ENCODE measurements at regions not wholly inside any gene's neighbourhood (a gene's known extent, or its start where the extent isn't known, plus 50 kb on each side); places are given as distances from the start of the nearest gene placed in this dataset.

DNA sequence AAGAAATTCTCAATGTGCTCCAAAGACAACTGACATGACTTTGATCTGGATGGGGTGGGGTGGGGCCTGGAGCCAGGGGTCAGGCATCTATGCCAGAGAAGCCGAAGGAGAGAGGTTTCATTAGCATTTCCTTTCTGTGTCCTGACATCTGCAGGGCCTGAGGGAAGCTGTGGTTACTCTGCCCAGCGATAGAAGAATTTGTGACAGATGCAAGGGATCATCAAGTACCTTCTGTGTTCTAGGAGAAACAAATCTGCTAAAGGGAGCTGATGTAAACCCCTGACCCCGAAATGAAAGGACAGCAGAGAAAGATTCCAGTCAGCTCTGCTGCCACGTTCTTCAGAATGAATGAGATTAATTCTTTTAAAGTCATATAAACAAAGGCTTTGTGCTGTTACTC is 335.7 kb downstream of the PRELID2 start:
- DNase-seq, result no peak

DNA sequence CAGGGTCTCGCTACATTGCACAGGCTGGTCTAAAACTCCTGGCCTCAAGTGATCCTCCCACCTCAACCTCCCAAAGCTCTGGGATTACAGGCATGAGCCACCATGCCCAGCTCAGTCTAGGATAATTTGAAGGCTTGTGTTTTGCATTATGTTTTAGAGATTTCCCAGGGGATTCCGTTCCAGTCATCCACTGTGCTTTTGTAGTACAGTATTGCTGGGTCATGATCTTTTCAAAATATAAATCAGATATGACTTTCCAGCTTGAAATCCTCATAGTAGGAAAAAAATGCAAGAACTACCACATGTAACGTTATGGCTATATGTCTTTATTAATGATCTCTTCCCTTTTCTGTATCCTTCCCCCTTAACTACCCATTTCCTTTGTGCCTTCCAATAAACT is 338.1 kb downstream of the PRELID2 start:
- DNase-seq, result no peak

DNA sequence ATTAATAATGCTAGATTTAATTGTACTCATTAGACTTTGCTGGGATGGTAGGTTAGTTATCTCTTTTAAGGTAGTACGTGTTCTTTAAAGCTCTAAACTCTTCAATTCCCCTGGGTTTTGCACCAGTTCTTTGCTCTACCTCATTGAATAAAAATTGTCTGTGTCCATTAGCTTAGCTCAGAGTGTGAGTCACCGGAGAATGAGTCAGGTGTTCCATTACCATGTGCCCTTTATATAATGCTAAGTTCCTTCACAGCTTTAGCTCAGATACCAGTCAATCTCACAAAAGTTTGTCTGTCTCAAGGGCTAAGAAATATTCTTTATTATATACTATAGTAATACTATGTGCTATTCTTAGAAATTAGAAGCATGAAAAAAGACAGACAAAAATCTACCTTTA is 339.4 kb downstream of the PRELID2 start:
- no peak for DNase-seq

DNA sequence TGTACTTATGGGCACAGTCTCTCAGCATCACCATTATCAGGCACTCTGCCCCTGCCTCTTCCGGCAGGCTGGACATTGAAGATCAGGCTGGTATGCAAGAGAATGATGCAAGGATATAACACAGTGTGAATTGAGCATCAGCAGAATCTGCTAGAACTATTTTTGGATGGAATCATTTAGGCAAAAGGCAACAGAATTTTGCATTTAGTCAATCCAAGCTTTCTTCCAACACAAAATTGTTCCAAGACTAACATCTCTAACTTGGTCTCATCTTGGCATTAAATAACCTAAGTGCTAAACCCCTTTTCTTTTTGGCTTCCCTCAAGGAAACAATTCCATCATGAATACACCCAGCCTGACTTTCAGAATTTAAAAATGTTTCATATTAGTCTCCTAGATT is 339.9 kb downstream of the PRELID2 start:
- DNase-seq, result no peak

DNA sequence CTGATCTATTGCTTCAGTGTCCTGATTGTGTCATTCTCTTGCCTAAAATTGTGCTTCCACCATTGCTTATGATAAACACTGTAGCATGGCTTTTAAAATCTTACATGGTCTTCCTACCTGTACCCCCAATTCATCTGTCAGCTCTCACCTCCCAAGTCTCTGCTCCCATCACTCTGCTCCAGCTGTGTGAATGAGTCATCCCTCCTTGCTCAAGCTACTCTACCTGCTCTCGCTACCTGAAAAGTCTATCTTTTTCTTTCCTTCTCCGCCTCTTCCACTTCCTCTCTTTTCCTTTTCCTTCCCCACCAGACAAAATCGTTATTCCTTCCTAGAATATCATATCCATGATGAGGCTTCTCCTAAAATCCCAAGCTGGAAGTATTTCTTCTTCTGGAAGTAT is 341.7 kb downstream of the PRELID2 start:
- no peak for DNase-seq

DNA sequence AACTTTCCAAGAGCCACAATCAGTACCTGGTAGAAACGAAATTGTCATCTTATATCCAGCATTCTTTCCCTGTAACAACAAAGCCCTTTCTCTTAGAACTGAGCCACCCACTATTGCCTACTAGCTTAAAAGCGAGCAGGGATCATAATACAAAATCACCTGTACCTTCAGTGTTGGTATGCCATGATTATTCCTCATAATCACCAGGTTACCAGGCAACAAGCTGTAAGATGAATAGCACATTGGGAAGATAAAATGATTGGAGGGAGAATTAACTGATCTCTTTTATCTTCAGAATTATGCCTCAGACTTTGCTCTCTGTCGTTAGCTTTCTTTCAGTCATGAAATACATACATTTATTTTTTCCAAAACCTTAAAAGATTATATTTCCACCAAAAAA is 345.6 kb downstream of the PRELID2 start:
- no peak for DNase-seq

DNA sequence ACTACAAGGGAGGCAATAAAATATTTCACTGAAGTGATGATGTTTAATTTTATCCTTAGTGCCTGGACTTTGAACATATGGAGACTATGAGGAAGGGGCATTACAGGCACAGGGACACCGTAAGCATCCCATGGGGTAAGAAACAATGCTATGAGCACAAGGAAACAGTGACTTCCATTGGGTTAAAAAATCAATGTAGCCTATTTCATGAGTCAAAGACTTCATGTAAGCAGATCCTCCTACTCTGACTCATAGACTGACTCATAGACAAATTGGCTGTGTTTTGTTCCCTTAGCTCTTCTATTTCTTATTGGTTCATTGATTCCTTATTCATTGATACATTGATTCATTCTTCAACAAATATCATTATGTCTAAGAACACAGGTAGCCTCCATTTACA is 351.0 kb downstream of the PRELID2 start:
- DNase-seq, result no peak

DNA sequence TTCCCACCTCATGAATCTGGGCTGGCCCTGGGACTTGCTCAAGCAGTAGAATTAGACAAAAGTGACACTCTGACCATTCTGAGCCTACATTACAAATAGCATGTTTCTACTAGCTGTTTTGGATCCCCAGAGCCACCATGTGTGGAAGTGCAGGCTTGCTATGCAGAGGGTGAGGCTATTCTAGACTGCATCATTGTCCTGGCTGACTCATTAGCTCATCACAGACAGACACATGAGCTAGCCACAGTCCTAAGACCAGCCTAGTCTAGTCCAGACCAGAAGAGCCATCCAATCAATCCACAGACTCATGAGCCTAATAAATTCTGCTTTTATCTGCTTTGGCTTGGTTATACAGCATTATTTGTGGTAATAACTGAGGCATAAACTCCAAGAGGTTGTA is 351.9 kb downstream of the PRELID2 start:
- DNase-seq, result no peak

DNA sequence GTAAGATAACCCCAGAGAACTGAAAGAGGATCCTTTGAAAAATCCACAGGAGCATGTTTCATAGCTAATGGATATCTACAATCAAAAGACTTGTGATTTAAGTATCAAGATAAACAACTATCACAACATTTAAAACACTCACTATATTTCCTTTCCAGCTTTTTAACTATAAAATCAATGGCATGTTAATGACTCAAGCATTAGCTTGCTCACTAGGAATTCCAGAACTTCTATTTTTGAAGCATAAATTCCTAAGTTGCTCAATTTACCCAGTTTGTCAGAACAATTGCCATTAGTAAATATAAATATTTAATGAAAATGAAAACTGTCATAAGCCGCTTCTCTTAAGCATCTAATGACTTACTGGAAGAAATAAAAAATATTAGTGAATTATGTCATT is 355.3 kb downstream of the PRELID2 start:
- no peak for DNase-seq

DNA sequence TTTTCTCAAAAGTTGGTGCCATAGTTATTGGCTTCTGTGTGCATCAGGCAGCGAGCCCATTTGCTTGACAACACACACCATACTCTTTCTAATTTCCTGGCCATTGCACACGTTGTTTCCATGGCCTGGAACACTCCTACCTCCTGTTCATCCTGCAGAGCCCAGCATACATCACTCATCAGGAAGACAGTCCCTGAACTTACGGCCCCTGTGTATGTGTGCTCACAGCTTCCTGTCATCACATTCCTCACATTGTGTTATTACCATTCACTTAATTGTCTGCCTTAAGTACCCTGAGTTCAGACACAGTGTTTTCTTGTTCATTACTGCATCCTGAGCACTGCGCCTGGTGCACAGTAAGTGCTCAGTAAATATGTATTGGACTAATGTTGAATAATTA is 355.9 kb downstream of the PRELID2 start:
- no peak for DNase-seq

DNA sequence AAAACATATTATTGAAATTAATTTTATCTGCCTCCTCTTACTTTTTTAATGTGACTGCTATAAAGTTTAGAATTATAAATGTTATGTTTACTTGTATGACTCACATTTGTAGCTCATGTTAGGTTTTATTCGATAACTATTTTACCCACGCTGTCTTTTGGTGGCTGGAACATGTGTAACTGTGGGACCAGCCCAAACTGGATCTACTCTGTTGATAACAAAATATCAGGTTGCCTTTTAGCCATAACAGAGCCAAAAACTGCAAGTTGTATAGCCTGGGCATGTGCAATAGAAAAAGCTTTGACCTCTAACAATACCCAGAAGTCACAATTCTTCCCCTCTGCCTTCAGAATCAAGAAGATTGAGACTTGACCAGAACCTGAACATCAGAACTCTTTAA is 356.5 kb downstream of the PRELID2 start:
- no peak for DNase-seq

DNA sequence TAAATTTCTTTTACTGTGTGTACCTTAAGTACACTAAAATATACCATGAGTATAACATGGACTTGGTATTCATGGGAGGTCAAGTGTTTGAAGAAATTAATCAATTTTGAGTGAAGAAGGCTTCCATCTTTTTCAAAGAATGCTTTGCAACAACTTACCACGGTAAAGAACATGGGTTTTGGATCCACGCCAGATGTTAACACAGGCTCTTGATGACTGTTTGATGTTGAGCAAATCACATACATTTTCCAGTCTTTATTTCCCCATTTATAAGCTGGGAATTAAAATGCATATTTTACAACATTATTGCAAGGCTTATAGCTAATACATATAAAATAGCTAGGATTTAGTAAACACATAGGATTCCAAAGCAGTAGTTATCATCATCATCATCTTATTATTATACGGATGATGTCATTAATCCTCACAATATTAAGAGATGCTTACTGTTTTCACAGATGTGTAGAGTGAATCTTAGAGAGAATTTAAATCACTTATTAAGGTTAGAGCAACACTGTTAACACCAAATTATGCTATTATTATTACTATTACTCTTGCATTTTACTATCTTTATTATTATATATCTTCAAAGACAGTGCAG is 362.0 kb downstream of the PRELID2 start:
- DNase-seq, result no peak

DNA sequence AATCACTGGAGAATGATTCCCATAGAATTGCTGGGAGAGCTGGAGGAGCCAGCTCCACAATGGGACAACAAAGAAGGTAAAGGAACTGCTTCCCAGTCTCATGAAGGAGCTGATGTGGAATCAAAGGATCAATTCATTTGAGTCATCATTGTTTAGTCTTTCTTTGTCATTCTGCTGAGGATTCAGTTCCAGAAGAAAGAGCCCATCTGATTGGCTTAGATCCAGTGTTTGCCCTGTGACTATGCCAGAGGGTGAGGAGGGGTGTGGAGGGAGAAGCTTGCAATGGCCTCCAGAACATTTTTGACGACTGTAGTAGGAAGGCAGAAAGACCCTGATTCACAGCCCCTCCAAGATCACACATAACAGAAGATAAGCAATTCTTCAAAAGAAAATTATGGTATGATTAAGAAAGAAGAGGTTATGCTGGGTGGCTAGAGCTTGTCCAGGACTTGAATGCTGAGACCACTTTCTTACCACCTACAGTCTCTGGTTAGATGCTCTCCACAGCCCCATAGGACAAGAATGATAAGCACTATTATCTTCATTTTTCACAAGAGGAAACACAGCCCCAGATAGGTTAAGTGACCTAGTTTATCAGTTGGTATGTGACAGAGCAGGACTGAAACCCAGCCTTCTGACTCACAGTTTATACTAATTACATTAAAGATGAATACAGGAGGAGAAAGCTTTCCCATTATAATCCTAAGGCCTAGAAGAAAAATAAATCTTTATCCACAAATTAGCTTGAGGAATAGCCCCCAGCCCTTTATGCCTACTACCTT is 363.1 kb downstream of the PRELID2 start:
- DNase-seq, result no peak

DNA sequence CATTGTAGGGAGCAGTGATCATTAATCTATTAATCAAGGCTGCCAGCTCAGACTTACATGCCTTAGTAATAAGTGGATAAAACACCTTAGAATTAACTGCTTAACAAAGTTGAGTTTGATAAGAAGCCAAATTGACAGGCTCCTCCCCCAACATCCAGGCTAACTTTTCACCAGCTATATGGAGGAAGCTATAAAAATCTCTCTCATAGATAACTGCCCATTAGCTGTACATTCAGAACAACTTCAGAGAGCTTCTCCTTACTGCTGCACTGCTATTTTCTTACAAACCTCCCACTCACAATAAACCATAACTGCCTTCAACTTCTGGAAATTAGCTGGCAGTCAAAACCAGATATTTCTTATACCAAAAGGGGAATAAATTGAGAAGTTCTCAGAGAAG is 364.1 kb downstream of the PRELID2 start:
- DNase-seq, result no peak

DNA sequence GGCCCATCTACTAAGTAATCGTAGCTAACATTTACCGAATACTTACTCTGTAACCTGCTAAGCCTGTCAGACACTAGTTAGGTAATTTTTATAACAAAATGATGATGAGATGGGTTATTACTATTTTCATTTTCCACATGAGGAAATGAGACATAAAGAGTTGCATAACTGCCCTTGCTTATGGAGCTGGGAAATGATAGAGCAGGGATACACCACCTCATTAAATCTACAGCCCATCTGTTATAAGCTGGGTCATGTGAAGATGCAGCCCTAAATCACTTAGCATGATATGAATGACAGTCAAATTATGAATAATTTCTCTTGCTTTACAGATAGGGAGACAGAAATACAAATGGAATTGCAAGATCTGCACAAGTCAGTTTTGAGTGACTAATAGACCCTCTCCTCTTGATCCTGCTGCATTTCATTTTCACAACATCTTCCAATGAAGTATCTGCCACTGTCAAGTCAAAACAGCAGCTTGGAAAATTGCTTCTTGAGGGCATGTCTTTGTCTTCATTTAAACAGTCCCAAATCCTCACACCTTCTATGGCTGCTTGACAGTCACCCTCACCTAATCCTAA is 364.7 kb downstream of the PRELID2 start:
- no peak for DNase-seq

DNA sequence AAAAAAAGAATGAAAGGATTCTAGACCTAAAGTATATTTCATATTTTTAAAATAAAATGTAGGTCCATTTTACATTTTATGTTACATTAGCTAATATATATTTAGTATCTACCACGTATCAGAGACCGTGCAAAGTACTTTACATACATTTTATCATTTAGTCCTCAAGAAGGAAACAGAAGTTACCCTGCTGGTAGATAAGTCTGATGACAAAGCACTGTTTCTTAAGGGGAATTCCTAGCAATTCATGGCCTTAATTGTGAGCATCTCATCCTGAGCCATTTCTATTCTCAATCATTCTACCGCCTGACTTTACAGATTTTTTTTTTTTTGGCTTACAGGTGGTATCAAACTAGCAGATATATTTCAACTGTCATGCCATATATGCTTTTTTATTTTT is 367.7 kb downstream of the PRELID2 start:
- DNase-seq, result no peak

DNA sequence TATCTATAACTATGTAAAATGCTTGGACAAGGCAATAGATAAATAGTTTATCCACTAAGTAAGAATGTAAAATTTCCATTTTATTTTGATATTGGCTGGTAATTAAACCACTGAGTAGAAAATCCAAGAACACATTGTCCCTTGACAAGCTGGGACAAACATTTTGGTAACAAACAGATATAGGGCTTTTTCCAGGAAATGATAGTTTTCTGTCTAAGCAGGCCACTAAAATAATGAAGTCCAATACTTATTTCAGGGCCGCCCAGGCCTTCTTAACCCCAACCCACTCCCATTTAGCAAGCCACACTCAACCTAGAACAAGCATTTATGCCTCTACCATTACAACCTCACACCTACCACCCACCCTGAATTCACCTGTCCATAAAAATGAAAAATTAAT is 368.6 kb downstream of the PRELID2 start:
- DNase-seq, result no peak

DNA sequence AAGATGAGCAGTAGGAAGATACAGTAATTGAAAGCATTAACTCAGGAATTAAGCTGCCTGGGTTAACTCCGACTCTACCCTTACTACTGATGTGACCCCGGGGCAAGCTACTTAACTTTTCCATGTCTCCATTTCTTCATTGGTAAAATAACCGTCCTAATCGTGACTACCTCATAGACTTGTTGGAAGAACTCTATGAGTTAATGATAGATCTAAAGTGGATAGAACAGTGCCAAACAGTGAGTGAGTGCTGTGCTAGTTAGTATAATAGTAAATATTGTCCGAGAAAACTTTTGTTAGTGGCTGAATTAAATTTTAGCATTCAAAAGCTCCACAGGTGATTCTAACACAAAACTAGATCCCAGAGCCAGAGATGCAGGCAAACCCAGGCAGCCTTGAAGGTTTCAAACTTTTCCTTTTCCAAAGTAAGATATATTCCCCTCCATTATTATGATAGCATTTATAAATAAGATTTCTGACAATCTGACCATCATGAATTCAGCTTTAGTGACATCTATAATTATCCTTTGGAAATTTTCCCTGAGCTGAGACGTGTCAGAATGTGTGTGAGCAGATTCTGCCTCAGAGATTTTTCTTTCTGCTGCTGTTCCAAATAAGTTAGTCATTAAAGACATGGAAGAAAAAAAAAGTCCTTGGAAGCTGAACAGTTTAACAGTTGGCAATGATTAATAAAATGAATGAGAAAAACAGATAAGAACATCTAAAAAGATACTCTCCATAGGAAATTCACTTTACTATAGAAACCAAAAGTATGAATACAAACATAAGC is 369.5 kb downstream of the PRELID2 start:
- DNase-seq, result no peak

DNA sequence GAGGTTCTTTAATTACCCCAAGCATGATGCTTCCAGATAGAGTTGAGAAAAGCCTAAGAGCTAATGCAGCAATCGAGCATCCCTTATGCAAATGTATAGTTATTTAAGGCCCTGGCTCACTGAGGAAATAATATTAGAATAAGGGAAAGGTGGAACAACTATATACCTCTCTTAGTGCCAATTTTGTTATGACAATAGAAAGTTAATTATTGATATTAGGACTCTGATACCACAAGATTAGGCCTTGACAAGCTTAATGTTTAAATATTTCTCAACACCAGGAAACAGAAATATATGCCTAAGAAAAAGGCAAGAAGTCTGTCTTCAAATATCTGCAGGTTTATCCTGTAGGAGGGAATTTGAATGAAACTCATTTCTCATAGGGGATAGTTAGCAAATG is 371.0 kb downstream of the PRELID2 start:
- no peak for DNase-seq

DNA sequence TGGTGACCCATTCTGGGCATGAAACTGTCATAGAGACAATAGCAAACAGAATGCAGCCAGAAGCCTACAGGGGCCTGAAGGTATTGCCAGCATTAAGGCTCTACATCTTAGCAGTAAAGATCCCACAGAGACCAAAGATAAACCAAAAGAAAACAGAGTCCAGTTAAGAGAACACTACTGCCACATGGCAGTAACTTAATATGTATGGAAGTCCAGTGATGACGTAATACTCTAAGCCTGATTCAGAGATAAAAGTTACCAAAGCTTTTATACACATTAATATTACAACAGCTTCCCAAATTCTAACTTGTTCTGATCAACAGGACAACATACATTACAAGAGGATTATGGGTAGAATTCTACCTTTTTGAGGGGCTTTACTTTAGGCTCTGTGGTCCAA is 371.5 kb downstream of the PRELID2 start:
- no peak for DNase-seq

DNA sequence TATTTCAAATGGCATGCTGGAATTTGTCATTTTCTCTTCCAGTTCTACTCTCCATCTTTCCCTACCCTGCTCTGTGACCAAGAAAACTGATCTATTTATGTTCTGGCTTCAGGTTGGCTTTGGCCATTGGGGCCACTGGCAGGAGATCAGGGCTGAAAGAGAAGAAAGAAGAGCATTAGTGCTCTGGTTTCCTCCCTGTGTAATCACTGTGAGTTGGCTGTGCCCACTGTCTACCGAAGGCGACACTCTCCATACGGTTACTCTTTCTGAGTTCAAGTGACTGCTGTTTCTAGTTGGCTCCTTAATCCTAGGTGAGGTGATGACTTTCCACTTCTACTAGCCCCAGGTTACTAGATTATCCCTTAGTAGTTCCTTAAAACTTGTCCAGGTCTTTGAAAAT is 372.6 kb downstream of the PRELID2 start:
- DNase-seq, result no peak

DNA sequence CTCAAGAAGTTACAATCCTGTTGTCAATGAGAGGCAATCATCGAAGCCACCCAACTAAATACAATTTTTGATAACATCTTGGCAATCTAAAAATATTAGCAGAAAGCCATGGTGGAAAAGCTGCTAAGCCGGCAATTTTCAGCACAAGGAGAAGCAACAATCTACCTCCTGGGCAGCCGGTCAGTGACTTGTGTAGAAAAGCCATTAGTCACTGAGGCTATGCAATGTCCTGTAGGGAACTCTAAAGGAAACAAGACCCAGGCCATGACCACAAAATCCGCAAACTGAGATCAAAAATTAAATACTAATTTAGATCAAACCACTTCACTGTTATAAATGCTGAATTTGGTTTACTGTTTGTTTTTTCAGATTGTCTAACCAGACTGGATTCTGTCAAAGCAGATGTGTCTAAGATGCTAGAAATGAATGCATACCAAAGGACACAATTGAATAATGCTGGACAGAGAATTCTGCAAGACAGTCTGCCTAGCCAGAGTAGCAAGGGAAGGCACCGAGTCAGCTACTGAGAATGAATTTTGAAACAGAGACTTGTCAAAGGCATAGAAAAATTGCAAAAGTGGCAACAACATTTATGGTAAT is 384.8 kb downstream of the PRELID2 start:
- no peak for DNase-seq

DNA sequence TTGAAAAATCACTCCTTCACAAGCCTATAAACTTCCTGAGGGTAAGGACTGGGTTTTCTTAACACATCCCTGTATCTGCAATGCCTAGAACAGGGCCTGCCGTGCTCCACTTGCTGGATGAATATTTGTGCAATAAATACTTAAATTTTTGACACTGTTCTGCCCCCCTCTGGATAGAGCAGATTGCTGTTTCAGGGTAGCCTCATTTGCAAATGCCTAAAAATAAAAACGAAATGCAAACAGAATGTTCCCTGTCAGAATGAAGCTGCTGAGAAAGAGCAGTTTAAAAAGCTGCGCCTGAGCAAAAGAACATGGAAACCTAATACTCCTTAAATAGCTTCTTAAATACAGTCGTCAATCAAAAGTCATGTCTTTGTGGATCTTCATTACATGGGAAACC is 385.3 kb downstream of the PRELID2 start:
- no peak for DNase-seq

Measured in NCI-H1105 treated with DMSO at 0.1 percent for 48 hours (cell line).